ENCODE measurements at regions not wholly inside any gene's neighbourhood (a gene's known extent, or its start where the extent isn't known, plus 50 kb on each side); places are given as distances from the start of the nearest gene placed in this dataset.
A peak's percentile ranks its signal among the peaks of the same experiment; 100 is the strongest.

GRCh38 chr1:47688461-47689296, 250.8 kb downstream of the FOXD2 start:
- no peak overlapping the region for H3K4ac ChIP-seq (replicated peaks; ENCODE audit: insufficient read length, low read depth, low read length)
- no peaks in the 10 kb centered on the region for H3K9me3 ChIP-seq (ENCODE audit: insufficient read depth in 2 of 2, low read depth in 1 of 2, low read length in 1 of 2)
- H4K20me1 ChIP-seq (replicated peaks in 1 of 2; ENCODE audit: control insufficient read depth in 1 of 2, insufficient read depth in 2 of 2, low read length in 2 of 2) = no peaks in the 10 kb centered on the region
- H2AK5ac ChIP-seq (ENCODE audit: low read depth, low read length) = no peak overlapping the region
- H3K56ac ChIP-seq (replicated peaks; ENCODE audit: insufficient read length, low read depth, low read length) = no peak overlapping the region
- no peak for TF ChIP-seq SAP30 (IDR thresholded peaks at IDR 0.05; ENCODE audit: insufficient read depth, insufficient replicate concordance, low read length)
- no peak for TF ChIP-seq BCL11A (IDR thresholded peaks at IDR 0.05; ENCODE audit: low read depth in 2 of 2, low read length in 2 of 2)
- TF ChIP-seq TCF12 (IDR thresholded peaks at IDR 0.05; ENCODE audit: low read depth, low read length) = no peak
- no peak for TF ChIP-seq RXRA (IDR thresholded peaks at IDR 0.05; ENCODE audit: insufficient read depth, low read depth, low read length)
- TF ChIP-seq RAD21 (IDR thresholded peaks at IDR 0.05 in 1 of 2, conservative IDR thresholded peaks at IDR 0.05 in 1 of 2; ENCODE audit: low read depth in 2 of 2, low read length in 2 of 2) = no peak
- TF ChIP-seq SRF (IDR thresholded peaks at IDR 0.05; ENCODE audit: low read depth, low read length) = no peak
- no peak for TF ChIP-seq NANOG (IDR thresholded peaks at IDR 0.05; ENCODE audit: insufficient read depth, low read depth, low read length, poor library complexity, severe bottlenecking)
- TF ChIP-seq YY1 (IDR thresholded peaks at IDR 0.05; ENCODE audit: low read depth, low read length) = no peak
- no peak overlapping the region for H3K23ac ChIP-seq (ENCODE audit: insufficient read length)
- peaks cover 2% of the 10 kb centered on the region; the same call in 1 of the 2 replicates for H3K23me2 ChIP-seq (ENCODE audit: low read depth, low read length)
- H3K9ac ChIP-seq (replicated peaks in 1 of 4; ENCODE audit: extremely low read depth in 1 of 4, low read depth in 3 of 4, low read length in 3 of 4) = no peak overlapping the region
- H3K27me3 ChIP-seq (replicated peaks in 1 of 4; ENCODE audit: control insufficient read depth in 3 of 4, extremely low read depth in 1 of 4, insufficient read depth in 3 of 4, low read length in 3 of 4) = no peaks in the 10 kb centered on the region; a peak in 2 of 7 replicates
- no peaks in the 10 kb centered on the region for H3K79me1 ChIP-seq (ENCODE audit: low read depth, low read length)
- no peak overlapping the region for H3K27ac ChIP-seq (ENCODE audit: low read depth, low read length)
- H4K8ac ChIP-seq (ENCODE audit: extremely low read depth, insufficient read depth, low read length) = no peak overlapping the region
- 83% methylated on average over 19 of the region's 19 CpGs; no CpG with 5 or more reads in 1 of the 2 experiments for WGBS, 2 experiments (ENCODE audit: extremely low coverage in 1 of 2, insufficient coverage in 1 of 2, insufficient read length in 1 of 2, insufficient replicate concordance in 2 of 2, low coverage in 1 of 2, low lambda C conversion rate in 2 of 2, missing lambda C conversion rate in 1 of 2)
- H2BK20ac ChIP-seq (ENCODE audit: low read length) = no peak overlapping the region
- H3K14ac ChIP-seq (ENCODE audit: insufficient read length) = no peak overlapping the region
- H2BK5ac ChIP-seq (ENCODE audit: low read depth, low read length) = no peak overlapping the region
- no peaks in the 10 kb centered on the region for H3K79me2 ChIP-seq (ENCODE audit: control insufficient read depth in 1 of 2, insufficient read depth in 2 of 2, low read length in 2 of 2)
- no peak overlapping the region for H4K91ac ChIP-seq (replicated peaks; ENCODE audit: insufficient read length, low read length)
- no peak overlapping the region; the same call in 1 of the 2 replicates for H2AFZ ChIP-seq (ENCODE audit: low read length)
- DNase-seq (ENCODE audit: low read depth in 1 of 2, low spot score in 2 of 2) = peak in 1 of 2 experiments; percentile 43
- no peak overlapping the region for H3K18ac ChIP-seq (ENCODE audit: extremely low read depth, low read length)
- no peak overlapping the region for H3K4me2 ChIP-seq (ENCODE audit: insufficient read depth in 1 of 2, low read depth in 2 of 2, low read length in 2 of 2)
- ChIA-PET POLR2A (ENCODE audit: partially characterized antibody) (no interaction called here), CTCF (ENCODE audit: partially characterized antibody) (interaction anchor here (0.6 to 6.1 kb wide), 12 partner anchors 11 to 256 kb away, joined by 3 to 41 read pairs (median 3); no protein-coding TSS in a partner anchor)
- H4K5ac ChIP-seq (ENCODE audit: insufficient read length, low read depth, low read length) = no peak overlapping the region
- H2BK15ac ChIP-seq (ENCODE audit: low read length) = no peak overlapping the region
- H2BK120ac ChIP-seq (replicated peaks; ENCODE audit: low read depth, low read length) = no peak overlapping the region
- no peaks in the 10 kb centered on the region for H3K36me3 ChIP-seq (ENCODE audit: control insufficient read depth in 2 of 4, insufficient read depth in 4 of 4, low read length in 3 of 4)
- H2BK12ac ChIP-seq (ENCODE audit: low read depth, low read length) = no peak overlapping the region
- H3K4me1 ChIP-seq (replicated peaks in 1 of 4; ENCODE audit: control insufficient read depth in 3 of 4, insufficient read depth in 4 of 4, low read length in 3 of 4) = peaks cover 9 to 19% (median 14%) of the 10 kb centered on the region in 4 experiments
- FAIRE-seq = no peak
- H3K4me3 ChIP-seq (ENCODE audit: extremely low read depth in 1 of 4, insufficient read depth in 2 of 4, low read depth in 3 of 4, low read length in 4 of 4) = no peak overlapping the region

All from H1 (cell line).